Effector memory CD4-positive, alpha-beta T cell (primary cell): ENCODE measurements at regions not wholly inside any gene's neighbourhood (a gene's known extent, or its start where the extent isn't known, plus 50 kb on each side); places are given as distances from the start of the nearest gene placed in this dataset.

ENCODE experiments used
- DNase-seq, 3 donors: peaks; one replicate each; pipeline ENCODE4 v3.0.0-alpha.2; 2020
- H3K27ac ChIP-seq: 2 replicates; pipeline ENCODE4 v1.7.0; 2013; ENCODE audit warnings: mild to moderate bottlenecking, low read length, moderate library complexity; ENCODE audit not compliant: insufficient read depth, poor library complexity, severe bottlenecking
- H3K27me3 ChIP-seq: replicated peaks from 2 replicates; pipeline ENCODE4 v1.7.0; 2013; ENCODE audit warnings: mild to moderate bottlenecking, low read length; ENCODE audit not compliant: insufficient read depth, control insufficient read depth, poor library complexity, severe bottlenecking
- H3K36me3 ChIP-seq: 2 replicates; pipeline ENCODE4 v1.7.0; 2013; ENCODE audit warnings: mild to moderate bottlenecking, low read length, moderate library complexity; ENCODE audit not compliant: control insufficient read depth, insufficient read depth
- H3K4me1 ChIP-seq: 2 replicates; pipeline ENCODE4 v1.7.0; 2013; ENCODE audit warnings: low read length, mild to moderate bottlenecking; ENCODE audit not compliant: control insufficient read depth, insufficient read depth, poor library complexity, severe bottlenecking
- H3K4me3 ChIP-seq: 2 replicates; pipeline ENCODE4 v1.7.0; 2013; ENCODE audit warnings: low read length, low read depth, mild to moderate bottlenecking; ENCODE audit not compliant: insufficient read depth, poor library complexity, severe bottlenecking
- H3K9me3 ChIP-seq: 2 replicates; pipeline ENCODE4 v1.7.0; 2013; ENCODE audit warnings: mild to moderate bottlenecking, low read length, moderate library complexity; ENCODE audit not compliant: control insufficient read depth

GRCh38 chr4:177947607-177948006 lies 505.4 kb upstream of the AGA start:
- Histone ChIP-seq H3K36me3 (no peaks in the 10 kb centered on the region), H3K27ac (no peak overlapping the region), H3K4me3 (no peak overlapping the region), H3K4me1 (no peaks in the 10 kb centered on the region), H3K27me3 (no peaks in the 10 kb centered on the region), H3K9me3 (no peaks in the 10 kb centered on the region)
- no peak for DNase-seq

- DNase-seq = no peak
- H3K36me3 ChIP-seq = no peaks in the 10 kb centered on the region
- H3K4me1 ChIP-seq = no peaks in the 10 kb centered on the region
- no peak overlapping the region for H3K27ac ChIP-seq
- H3K27me3 ChIP-seq = no peaks in the 10 kb centered on the region
- H3K4me3 ChIP-seq = no peak overlapping the region
- no peaks in the 10 kb centered on the region for H3K9me3 ChIP-seq
These were observed 506.6 kb upstream of the AGA start for GRCh38 chr4:177948853-177949252.

- Histone ChIP-seq H3K27ac (no peak overlapping the region), H3K36me3 (no peaks in the 10 kb centered on the region), H3K4me1 (no peaks in the 10 kb centered on the region), H3K27me3 (no peaks in the 10 kb centered on the region), H3K9me3 (no peaks in the 10 kb centered on the region), H3K4me3 (no peak overlapping the region)
- no peak for DNase-seq
These were observed 508.8 kb upstream of the AGA start for GRCh38 chr4:177951026-177951425.

GRCh38 chr4:177952723-177953122 lies 510.5 kb upstream of the AGA start:
- Histone ChIP-seq H3K27me3 (no peaks in the 10 kb centered on the region), H3K4me3 (no peak overlapping the region), H3K4me1 (no peaks in the 10 kb centered on the region), H3K9me3 (no peaks in the 10 kb centered on the region), H3K36me3 (no peaks in the 10 kb centered on the region), H3K27ac (no peak overlapping the region)
- DNase-seq = no peak

DNA sequence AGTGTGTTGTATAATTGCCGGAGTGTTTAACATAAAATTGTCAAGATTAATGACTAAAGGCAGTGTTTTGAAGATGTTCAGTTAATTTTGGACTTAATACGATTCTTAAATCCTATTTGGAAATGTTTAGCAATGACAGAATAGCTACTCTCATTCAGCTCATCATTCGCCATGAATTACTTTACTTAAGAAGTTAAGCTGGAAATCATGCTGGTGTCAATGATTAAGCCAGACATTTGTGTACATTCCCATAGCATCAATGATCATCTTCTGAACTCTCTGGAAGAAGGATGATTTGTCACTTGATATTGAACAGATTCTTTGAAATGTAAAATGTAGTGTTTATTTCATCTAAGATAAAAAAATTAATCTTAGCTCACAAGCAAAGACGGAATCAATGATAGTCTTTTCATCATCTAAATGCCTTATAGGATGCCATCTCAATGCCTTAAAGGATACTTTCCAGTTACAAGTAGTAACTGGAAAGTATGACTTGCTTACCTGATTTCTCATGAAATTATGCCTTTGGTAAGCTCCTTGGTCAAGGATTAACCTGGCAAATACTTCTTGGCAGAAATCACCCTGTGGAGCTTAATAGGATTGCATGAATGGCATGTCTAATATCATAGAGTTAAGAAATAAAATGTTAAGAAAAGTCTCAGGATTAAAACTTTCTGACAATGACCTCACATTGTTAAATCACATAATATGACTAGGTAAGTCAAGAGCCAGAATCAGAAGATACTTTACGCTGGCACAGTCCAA lies 515.5 kb upstream of the AGA start:
- H3K4me1 ChIP-seq = no peaks in the 10 kb centered on the region
- H3K36me3 ChIP-seq = no peaks in the 10 kb centered on the region
- H3K4me3 ChIP-seq = no peak overlapping the region
- H3K27ac ChIP-seq = no peak overlapping the region
- H3K9me3 ChIP-seq = no peaks in the 10 kb centered on the region
- DNase-seq = no peak
- no peaks in the 10 kb centered on the region for H3K27me3 ChIP-seq

DNA sequence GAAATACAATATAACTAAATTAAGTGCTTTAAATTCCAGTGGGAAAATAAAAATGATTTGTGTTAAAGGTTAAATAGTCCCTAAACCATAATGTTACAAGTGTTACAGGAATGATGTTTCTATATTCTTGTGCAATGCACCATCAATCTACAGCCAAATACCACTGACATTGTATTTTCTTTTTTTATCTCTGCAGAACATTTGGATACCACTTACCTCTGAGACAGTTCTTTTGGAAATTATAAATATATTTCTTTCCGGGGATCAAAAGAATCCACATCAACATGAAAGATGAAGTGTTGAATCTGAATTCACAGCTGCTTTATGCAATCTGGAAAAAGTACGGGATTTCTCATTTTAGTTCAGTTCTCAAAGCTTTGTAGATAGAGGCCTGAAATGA lies 518.3 kb upstream of the AGA start:
- Histone ChIP-seq H3K27ac (no peak overlapping the region), H3K9me3 (no peaks in the 10 kb centered on the region), H3K4me1 (no peaks in the 10 kb centered on the region), H3K4me3 (no peak overlapping the region), H3K36me3 (no peaks in the 10 kb centered on the region), H3K27me3 (no peaks in the 10 kb centered on the region)
- DNase-seq = no peak

- Histone ChIP-seq H3K4me1 (no peaks in the 10 kb centered on the region), H3K27me3 (no peaks in the 10 kb centered on the region), H3K36me3 (no peaks in the 10 kb centered on the region), H3K27ac (no peak overlapping the region), H3K9me3 (no peaks in the 10 kb centered on the region), H3K4me3 (no peak overlapping the region)
- DNase-seq = no peak
These were observed 519.6 kb upstream of the AGA start for GRCh38 chr4:177961761-177962380.

- H3K4me1 ChIP-seq = no peaks in the 10 kb centered on the region
- H3K36me3 ChIP-seq = no peaks in the 10 kb centered on the region
- H3K9me3 ChIP-seq = no peaks in the 10 kb centered on the region
- no peak overlapping the region for H3K4me3 ChIP-seq
- no peak overlapping the region for H3K27ac ChIP-seq
- DNase-seq = no peak
- no peaks in the 10 kb centered on the region for H3K27me3 ChIP-seq
These were observed 521.8 kb upstream of the AGA start for GRCh38 chr4:177964061-177964460.

DNA sequence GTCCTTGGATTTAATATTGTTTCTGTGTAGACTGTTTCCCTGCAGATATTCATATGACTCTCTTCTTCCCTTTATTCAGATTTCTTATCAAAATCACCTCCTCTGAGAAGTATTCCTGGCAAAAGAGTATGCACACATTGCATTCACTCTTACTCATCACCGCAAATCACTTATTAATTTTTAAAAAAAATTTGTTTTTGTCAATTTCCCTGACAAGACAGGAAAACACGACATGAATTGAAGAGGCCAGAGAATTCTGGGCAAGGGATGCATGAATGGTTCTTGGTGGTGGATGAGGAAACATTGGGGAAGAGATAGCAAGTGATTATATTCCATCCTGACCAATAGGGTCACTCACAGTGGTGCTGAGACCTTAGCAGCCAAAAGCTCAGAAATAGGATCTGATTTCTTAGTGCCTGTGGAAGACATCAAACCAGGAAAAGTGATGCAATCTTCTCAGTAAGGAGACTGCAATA lies 522.5 kb upstream of the AGA start:
- Histone ChIP-seq H3K9me3 (no peaks in the 10 kb centered on the region), H3K4me1 (no peaks in the 10 kb centered on the region), H3K27ac (no peak overlapping the region), H3K36me3 (no peaks in the 10 kb centered on the region), H3K4me3 (no peak overlapping the region), H3K27me3 (no peaks in the 10 kb centered on the region)
- DNase-seq = no peak

DNA sequence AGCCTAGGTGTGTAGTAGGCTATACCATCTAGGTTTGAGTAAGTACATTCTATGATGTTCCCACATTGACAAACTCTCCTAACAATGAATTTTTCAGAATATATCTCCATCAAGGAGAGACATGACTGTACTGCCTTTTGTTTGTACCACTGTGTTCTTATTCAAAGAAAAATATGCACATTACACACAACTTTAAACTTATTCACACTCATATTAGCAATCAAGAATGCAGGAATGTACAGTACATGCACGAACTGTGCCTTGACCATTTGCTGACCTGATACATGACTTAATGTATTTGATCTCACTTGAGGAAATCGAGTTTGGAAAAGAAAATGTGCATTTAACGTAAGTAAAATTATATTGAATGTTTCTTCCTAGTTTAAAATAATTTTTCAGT lies 525.1 kb upstream of the AGA start:
- Histone ChIP-seq H3K4me1 (no peaks in the 10 kb centered on the region), H3K4me3 (no peak overlapping the region), H3K27ac (no peak overlapping the region), H3K36me3 (no peaks in the 10 kb centered on the region), H3K27me3 (no peaks in the 10 kb centered on the region), H3K9me3 (no peaks in the 10 kb centered on the region)
- no peak for DNase-seq
